GM23338 (cell line): ENCODE measurements at regions not wholly inside any gene's neighbourhood (a gene's known extent, or its start where the extent isn't known, plus 50 kb on each side); places are given as distances from the start of the nearest gene placed in this dataset.

Experiments used
- ATAC-seq: fragments of 200-7000 bp; cut with Tn5 transposase; 3 replicates; pipeline ENCODE4 v1.9.1; 2020
- DNase-seq: peaks from one replicate; pipeline ENCODE4 v3.0.0-alpha.2; 2015; ENCODE audit warnings: low spot score
- H2AFZ ChIP-seq: fragments of 200-600 bp; sonication (generic); 2 replicates; pipeline ENCODE4 v1.8.0; 2016; ENCODE audit warnings: antibody characterized with exemption, mild to moderate bottlenecking, moderate library complexity
- H3F3A ChIP-seq: fragments of 200-600 bp; sonication (generic); replicated peaks from 2 replicates; pipeline ENCODE4 v1.8.0; 2017; ENCODE audit warnings: antibody characterized with exemption, mixed run types, low read depth
- H3K27ac ChIP-seq: fragments of 200-600 bp; sonication (generic); 2 replicates; pipeline ENCODE4 v1.6.1; 2016; ENCODE audit warnings: low read depth
- H3K27me3 ChIP-seq: fragments of 200-600 bp; sonication (generic); 2 replicates; pipeline ENCODE4 v1.8.0; 2016; ENCODE audit warnings: mild to moderate bottlenecking, mixed run types, moderate library complexity; ENCODE audit not compliant: insufficient read depth
- H3K36me3 ChIP-seq: fragments of 200-600 bp; sonication (generic); 2 replicates; pipeline ENCODE4 v1.8.0; 2016; ENCODE audit warnings: mild to moderate bottlenecking; ENCODE audit not compliant: insufficient read depth
- H3K4me1 ChIP-seq: fragments of 200-600 bp; sonication (generic); 2 replicates; pipeline ENCODE4 v1.8.0; 2016; ENCODE audit warnings: mild to moderate bottlenecking, moderate library complexity; ENCODE audit not compliant: insufficient read depth
- H3K4me2 ChIP-seq: fragments of 200-600 bp; sonication (generic); 2 replicates; pipeline ENCODE4 v1.7.1; 2017; ENCODE audit warnings: mixed run types
- H3K4me3 ChIP-seq: fragments of 200-600 bp; sonication (generic); 2 replicates; pipeline ENCODE4 v1.6.1; 2016; ENCODE audit warnings: mixed run types
- H3K79me2 ChIP-seq: fragments of 200-600 bp; sonication (generic); replicated peaks from 2 replicates; pipeline ENCODE4 v1.8.0; 2017; ENCODE audit warnings: mild to moderate bottlenecking; ENCODE audit not compliant: insufficient read depth
- H3K9me2 ChIP-seq: fragments of 200-600 bp; sonication (generic); 2 replicates; pipeline ENCODE4 v1.8.0; 2017; ENCODE audit not compliant: insufficient read depth
- H4K20me1 ChIP-seq: fragments of 200-600 bp; sonication (generic); replicated peaks from 2 replicates; pipeline ENCODE4 v1.8.0; 2017; ENCODE audit warnings: mild to moderate bottlenecking; ENCODE audit not compliant: insufficient read depth
- H3K27ac Mint-ChIP-seq: 2 replicates; pipeline ENCODE4 v1.8.0; 2020; ENCODE audit warnings: inconsistent platforms, mild to moderate bottlenecking, moderate library complexity, mixed read lengths
- H3K27me3 Mint-ChIP-seq: 3 replicates; pipeline ENCODE4 v1.8.0; 2022; ENCODE audit warnings: low read depth, mild to moderate bottlenecking, moderate library complexity, mixed read lengths, inconsistent platforms; ENCODE audit not compliant: insufficient read depth, poor library complexity
- H3K36me3 Mint-ChIP-seq: 3 replicates; pipeline ENCODE4 v1.8.0; 2021; ENCODE audit warnings: low read depth, mild to moderate bottlenecking, inconsistent platforms, moderate library complexity, mixed read lengths
- H3K4me1 Mint-ChIP-seq: 3 replicates; pipeline ENCODE4 v1.8.0; 2020; ENCODE audit warnings: mild to moderate bottlenecking, inconsistent platforms, mixed read lengths
- H3K4me3 Mint-ChIP-seq: 3 replicates; pipeline ENCODE4 v1.8.0; 2021; ENCODE audit warnings: moderate library complexity, mild to moderate bottlenecking, inconsistent platforms, mixed read lengths
- H3K9me3 Mint-ChIP-seq: 3 replicates; pipeline ENCODE4 v1.8.0; 2020; ENCODE audit warnings: moderate library complexity, mild to moderate bottlenecking, inconsistent platforms, mixed read lengths
- CREB1 ChIP-seq: fragments of 250-450 bp; sonication (Bioruptor Pico); IDR thresholded peaks from 2 replicates; pipeline ENCODE4 v1.5.0; 2020; ENCODE audit warnings: low read depth, mild to moderate bottlenecking, moderate library complexity
- CTCF ChIP-seq, 2 experiments: fragments of 200-600 bp in 1 of 2; sonication (generic) in 1 of 2; conservative IDR thresholded peaks; 2 replicates each; pipeline versions ENCODE4 v1.5.1 to v1.6.1; 2016 to 2017; ENCODE audit warnings: antibody characterized with exemption in 2 of 2, low read depth in 2 of 2, mild to moderate bottlenecking in 2 of 2, moderate library complexity in 1 of 2
- EZH2 ChIP-seq: fragments of 200-600 bp; sonication (generic); IDR thresholded peaks from one replicate; pipeline ENCODE4 v1.8.0; 2017; ENCODE audit warnings: antibody characterized with exemption, mild to moderate bottlenecking, low read depth; ENCODE audit not compliant: unreplicated experiment
- NANOG ChIP-seq: IDR thresholded peaks from 2 replicates; pipeline ENCODE4 v1.6.1; 2016; ENCODE audit warnings: antibody characterized with exemption, borderline replicate concordance
- STAT1 ChIP-seq: IDR thresholded peaks from one replicate; pipeline ENCODE4 v1.6.1; 2016; ENCODE audit warnings: antibody characterized with exemption; ENCODE audit not compliant: unreplicated experiment
- ZNF114 ChIP-seq: fragments of 250-450 bp; sonication (Bioruptor Pico); IDR thresholded peaks from 2 replicates; pipeline ENCODE4 v1.5.0; 2020; ENCODE audit warnings: mild to moderate bottlenecking, moderate library complexity
- ZNF331 ChIP-seq: fragments of 250-450 bp; sonication (Bioruptor Pico); IDR thresholded peaks from 2 replicates; pipeline ENCODE4 v1.5.0; 2020; ENCODE audit warnings: low read depth, mild to moderate bottlenecking, moderate library complexity
- ZNF462 ChIP-seq: fragments of 250-450 bp; sonication (Bioruptor Pico); IDR thresholded peaks from 2 replicates; pipeline ENCODE4 v1.5.0; 2020; ENCODE audit warnings: mild to moderate bottlenecking, moderate library complexity

- Mint-ChIP-seq H3K4me3 (no peak overlapping the region), H3K27me3 (no peaks in the 10 kb centered on the region), H3K27ac (no peak overlapping the region)
Observed at GRCh38 chr10:36148207-36148606, 506.1 kb upstream of the FZD8 start.

GRCh38 chr10:36147529-36147928 lies 505.4 kb upstream of the FZD8 start:
- Mint-ChIP-seq H3K27me3 (no peaks in the 10 kb centered on the region), H3K4me3 (no peak overlapping the region), H3K9me3 (no peaks in the 10 kb centered on the region; the same call in 2 of the 3 replicates), H3K4me1 (peaks cover 10% of the 10 kb centered on the region; the same call in 2 of the 3 replicates), H3K36me3 (peaks cover 4% of the 10 kb centered on the region; the same call in 1 of the 3 replicates), H3K27ac (no peak overlapping the region)
- Histone ChIP-seq H3K4me3 (no peak overlapping the region), H3K4me1 (no peaks in the 10 kb centered on the region; the same call in 1 of the 2 replicates), H3K27ac (no peak overlapping the region), H2AFZ (no peak overlapping the region), H3K27me3 (no peaks in the 10 kb centered on the region), H3K4me2 (no peak overlapping the region), H3K36me3 (no peaks in the 10 kb centered on the region; the same call in 1 of the 2 replicates), H3K79me2 (no peaks in the 10 kb centered on the region), H4K20me1 (no peaks in the 10 kb centered on the region), H3F3A (no peaks in the 10 kb centered on the region), H3K9me2 (peaks cover 5% of the 10 kb centered on the region)
- DNase-seq (no peak), ATAC-seq (no peak)
- no peak for TF ChIP-seq CREB1 (CRISPR knock-in tag)
- TF ChIP-seq NANOG: no peak
- no peak for TF ChIP-seq CTCF (conservative IDR thresholded peaks at IDR 0.05; ENCODE audit: low read depth in 2 of 2)
- no peak for TF ChIP-seq ZNF462
- TF ChIP-seq EZH2: no peak
- TF ChIP-seq STAT1: no peak

More at GRCh38 chr10:36148207-36148606, 506.1 kb upstream of the FZD8 start:
- Histone ChIP-seq H3K4me1 (no peaks in the 10 kb centered on the region; the same call in 1 of the 2 replicates), H3K9me2 (peaks cover 5% of the 10 kb centered on the region), H3F3A (no peaks in the 10 kb centered on the region), H3K4me2 (no peak overlapping the region), H3K27ac (no peak overlapping the region), H3K4me3 (no peak overlapping the region), H3K79me2 (no peaks in the 10 kb centered on the region), H3K27me3 (no peaks in the 10 kb centered on the region), H3K36me3 (no peaks in the 10 kb centered on the region; the same call in 1 of the 2 replicates), H4K20me1 (no peaks in the 10 kb centered on the region), H2AFZ (no peak overlapping the region)
- peaks cover 10% of the 10 kb centered on the region; the same call in 2 of the 3 replicates for H3K4me1 Mint-ChIP-seq
- DNase-seq (no peak), ATAC-seq (no peak)
- H3K36me3 Mint-ChIP-seq: peaks cover 4% of the 10 kb centered on the region; the same call in 1 of the 3 replicates
- TF ChIP-seq CTCF (conservative IDR thresholded peaks at IDR 0.05; ENCODE audit: low read depth in 2 of 2): no peak
- no peak for TF ChIP-seq EZH2
- TF ChIP-seq ZNF114 (CRISPR knock-in tag): no peak
- TF ChIP-seq ZNF331 (CRISPR knock-in tag): no peak
- H3K9me3 Mint-ChIP-seq: no peaks in the 10 kb centered on the region; the same call in 2 of the 3 replicates
